Skeletal muscle tissue (tissue), 3 donors: ENCODE measurements at regions not wholly inside any gene's neighbourhood (a gene's known extent, or its start where the extent isn't known, plus 50 kb on each side); places are given as distances from the start of the nearest gene placed in this dataset.

ENCODE experiments used
- H3K27ac ChIP-seq: one replicate; pipeline ENCODE4 v1.7.0; 2013; ENCODE audit warnings: mild to moderate bottlenecking, low read depth, low read length, inconsistent platforms
- H3K27me3 ChIP-seq, 3 donors: one replicate each; pipeline ENCODE4 v1.7.0; 2013; ENCODE audit warnings: low read length in 3 of 3; ENCODE audit not compliant: control insufficient read depth in 3 of 3, insufficient read depth in 3 of 3
- H3K36me3 ChIP-seq, 3 donors: one replicate each; pipeline ENCODE4 v1.7.0; 2013; ENCODE audit warnings: low read length in 3 of 3; ENCODE audit not compliant: control insufficient read depth in 3 of 3, insufficient read depth in 3 of 3
- H3K4me1 ChIP-seq, 3 donors: one replicate each; pipeline ENCODE4 v1.7.0; 2013; ENCODE audit warnings: low read length in 3 of 3, mild to moderate bottlenecking in 3 of 3; ENCODE audit not compliant: control insufficient read depth in 3 of 3, insufficient read depth in 3 of 3
- H3K4me3 ChIP-seq, 3 donors: one replicate each; pipeline ENCODE4 v1.7.0; 2013; ENCODE audit warnings: low read length in 3 of 3
- H3K9ac ChIP-seq, 3 donors: one replicate each; pipeline ENCODE4 v1.7.0; 2013; ENCODE audit warnings: low read length in 3 of 3, mild to moderate bottlenecking in 3 of 3, moderate library complexity in 2 of 3, low read depth in 1 of 3
- H3K9me3 ChIP-seq, 3 donors: one replicate each; pipeline ENCODE4 v1.7.0; 2013; ENCODE audit warnings: low read length in 3 of 3; ENCODE audit not compliant: control insufficient read depth in 3 of 3
- donor health status: Osteomylitis.

DNA sequence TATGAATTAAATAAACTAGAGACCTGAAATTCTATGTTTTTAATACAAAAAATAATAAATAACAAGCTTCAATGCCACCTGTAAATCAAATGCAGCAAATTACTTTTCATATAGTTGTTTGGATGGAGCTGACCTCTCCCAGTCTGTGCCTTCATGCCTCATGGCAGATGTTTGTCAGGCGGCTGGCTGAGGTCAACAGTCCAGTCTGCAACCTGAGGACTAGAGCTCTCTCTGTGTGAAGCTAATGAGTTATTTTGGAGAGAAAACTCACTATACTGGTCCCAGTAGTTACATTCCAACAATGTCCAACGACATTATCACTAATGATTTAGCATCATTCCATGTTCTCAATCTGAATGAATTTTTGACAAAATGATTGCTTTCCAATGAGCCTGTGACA lies 746.2 kb upstream of the POM121L12 start:
- Histone ChIP-seq H3K36me3 (no peaks in the 10 kb centered on the region), H3K27ac (no peak overlapping the region), H3K9ac (no peak overlapping the region), H3K27me3 (no peaks in the 10 kb centered on the region), H3K9me3 (no peaks in the 10 kb centered on the region), H3K4me3 (no peak overlapping the region), H3K4me1 (no peaks in the 10 kb centered on the region)

DNA sequence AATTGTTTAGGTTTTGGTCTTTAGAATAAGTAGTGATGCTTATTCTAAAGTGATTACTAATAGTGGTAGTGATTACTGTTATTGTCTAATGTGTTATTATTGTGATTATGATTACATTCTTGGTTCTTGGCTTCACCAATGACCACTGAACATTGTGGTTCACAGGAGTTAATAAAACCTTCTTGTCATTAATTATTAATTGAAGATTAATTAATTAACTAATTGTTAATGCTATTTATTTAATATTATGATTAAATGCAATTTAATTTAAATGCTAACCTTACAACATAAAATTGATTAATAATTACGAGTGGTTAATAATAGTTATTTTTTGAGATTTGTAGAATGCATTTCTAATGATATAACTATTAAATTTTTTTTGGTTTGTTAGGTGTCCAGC lies 747.7 kb upstream of the POM121L12 start:
- H3K27me3 ChIP-seq = no peaks in the 10 kb centered on the region
- no peak overlapping the region for H3K27ac ChIP-seq
- no peaks in the 10 kb centered on the region for H3K36me3 ChIP-seq
- no peaks in the 10 kb centered on the region for H3K9me3 ChIP-seq
- H3K4me3 ChIP-seq = no peak overlapping the region
- no peak overlapping the region for H3K9ac ChIP-seq
- H3K4me1 ChIP-seq = no peaks in the 10 kb centered on the region

DNA sequence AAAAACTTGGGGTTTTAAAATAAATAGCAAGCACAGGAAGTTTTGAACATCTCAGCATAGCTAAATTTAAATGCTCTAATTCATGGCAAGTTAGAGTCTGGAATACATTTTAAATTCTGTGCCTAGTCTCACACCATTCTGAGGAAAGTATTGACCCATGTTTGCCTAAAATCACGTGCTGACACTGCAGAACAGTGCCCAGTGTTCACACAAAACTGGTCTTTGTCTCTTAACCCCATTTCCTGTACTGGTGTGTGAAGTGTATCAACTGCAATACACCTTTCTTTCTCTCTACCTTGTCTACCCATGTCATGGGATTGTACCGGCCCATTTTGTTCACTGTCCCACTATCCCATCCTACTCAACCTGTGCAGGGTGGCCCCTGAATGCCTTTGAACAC lies 749.7 kb upstream of the POM121L12 start:
- Histone ChIP-seq H3K4me1 (no peaks in the 10 kb centered on the region), H3K36me3 (no peaks in the 10 kb centered on the region), H3K4me3 (no peak overlapping the region), H3K9ac (no peak overlapping the region), H3K9me3 (peaks cover 0 to 2% (median 0%) of the 10 kb centered on the region in 3 donors), H3K27me3 (no peaks in the 10 kb centered on the region), H3K27ac (no peak overlapping the region)

DNA sequence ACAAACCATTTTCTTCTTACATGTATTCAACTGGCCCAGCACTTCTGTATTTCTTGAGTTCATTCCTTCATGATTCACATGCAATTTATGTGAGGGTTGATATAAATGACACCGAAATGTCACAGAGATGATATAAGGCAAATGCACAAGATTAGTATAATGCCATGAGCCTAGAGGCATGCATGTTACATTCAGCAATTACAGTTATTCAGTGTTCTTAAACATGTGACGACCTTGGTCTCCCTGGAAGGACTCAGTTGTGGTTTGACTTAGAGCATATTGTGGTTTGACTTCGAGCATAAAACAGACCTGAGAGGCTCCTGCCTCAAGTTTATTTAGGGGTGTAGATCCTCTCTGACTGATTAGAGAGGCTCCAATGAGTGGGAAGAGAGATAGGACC lies 752.1 kb upstream of the POM121L12 start:
- Histone ChIP-seq H3K4me3 (no peak overlapping the region), H3K27me3 (no peaks in the 10 kb centered on the region), H3K9ac (no peak overlapping the region), H3K36me3 (no peaks in the 10 kb centered on the region), H3K4me1 (no peaks in the 10 kb centered on the region), H3K27ac (no peak overlapping the region), H3K9me3 (peaks cover 0 to 2% (median 0%) of the 10 kb centered on the region in 3 donors)

DNA sequence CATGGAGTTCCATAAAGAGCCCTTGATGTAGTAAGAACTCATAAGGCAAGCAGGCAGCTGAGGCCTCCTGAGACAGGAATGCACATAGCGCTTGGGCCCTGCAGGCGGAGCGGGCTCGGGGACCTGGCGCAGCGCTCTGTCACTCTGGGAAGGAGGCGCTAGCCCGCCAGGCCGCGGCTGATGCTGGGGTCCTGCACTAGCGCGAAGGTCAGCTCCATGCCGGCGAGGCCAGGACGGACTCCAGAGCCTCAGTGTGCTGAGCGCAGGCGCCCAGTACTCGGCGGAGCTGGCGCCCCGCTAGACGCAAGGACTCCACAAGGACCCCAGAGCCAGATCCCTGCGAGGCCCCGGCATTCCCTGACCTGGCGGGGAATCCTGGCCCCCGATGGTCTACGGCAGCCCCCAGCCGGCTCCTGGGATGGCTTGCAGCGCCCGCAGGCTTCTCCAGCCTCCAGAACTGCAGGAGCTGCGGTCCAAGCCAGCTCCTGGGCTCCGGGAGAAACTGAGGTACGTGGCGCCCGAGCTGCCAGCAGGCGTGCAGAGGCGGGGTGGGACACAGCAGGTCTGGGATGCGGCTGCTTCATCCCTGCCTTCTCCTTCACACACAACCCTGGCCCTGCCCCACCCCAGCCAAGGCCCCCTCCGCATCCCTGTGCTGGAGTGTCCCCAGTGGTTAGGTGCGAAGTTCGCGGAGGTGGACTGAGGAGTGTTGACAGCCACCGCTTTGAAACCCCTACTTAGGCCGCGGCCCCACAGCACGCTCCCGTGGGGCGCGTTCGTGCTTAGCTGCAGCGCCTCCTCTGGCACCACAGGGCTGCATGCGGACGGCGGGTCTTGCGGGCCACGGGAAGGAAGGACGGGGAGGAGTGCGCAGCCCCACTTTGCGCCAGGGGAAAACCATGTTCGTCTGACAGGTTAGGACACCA lies 761.5 kb upstream of the POM121L12 start:
- no peaks in the 10 kb centered on the region for H3K36me3 ChIP-seq
- no peak overlapping the region for H3K4me3 ChIP-seq
- peaks cover 0 to 2% (median 0%) of the 10 kb centered on the region in 3 donors for H3K9me3 ChIP-seq
- no peaks in the 10 kb centered on the region for H3K27me3 ChIP-seq
- H3K27ac ChIP-seq = no peak overlapping the region
- H3K9ac ChIP-seq = no peak overlapping the region
- H3K4me1 ChIP-seq = no peaks in the 10 kb centered on the region

DNA sequence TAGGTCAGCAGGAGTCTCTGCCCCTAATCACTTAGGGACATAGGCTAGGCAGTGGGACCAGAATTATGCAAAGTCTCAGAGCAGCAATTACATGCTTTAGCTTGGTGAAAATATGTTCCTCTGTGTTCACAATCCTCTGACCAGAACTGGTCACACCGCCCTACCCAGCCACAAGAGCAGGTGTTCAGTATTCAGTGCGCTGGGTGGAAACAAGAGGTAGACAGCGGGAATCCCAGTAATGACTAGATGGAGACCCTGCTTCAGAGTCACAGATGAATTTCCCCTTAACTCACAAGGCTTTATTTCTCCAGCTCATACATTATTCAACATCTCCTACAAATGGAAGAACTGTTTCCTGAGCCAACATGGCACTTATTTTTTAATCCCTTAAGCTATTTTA lies 763.7 kb upstream of the POM121L12 start:
- H3K27ac ChIP-seq = no peak overlapping the region
- no peaks in the 10 kb centered on the region for H3K4me1 ChIP-seq
- H3K4me3 ChIP-seq = no peak overlapping the region
- H3K9ac ChIP-seq = no peak overlapping the region
- H3K36me3 ChIP-seq = no peaks in the 10 kb centered on the region
- H3K9me3 ChIP-seq = peaks cover 0 to 2% (median 0%) of the 10 kb centered on the region in 3 donors
- no peaks in the 10 kb centered on the region for H3K27me3 ChIP-seq

DNA sequence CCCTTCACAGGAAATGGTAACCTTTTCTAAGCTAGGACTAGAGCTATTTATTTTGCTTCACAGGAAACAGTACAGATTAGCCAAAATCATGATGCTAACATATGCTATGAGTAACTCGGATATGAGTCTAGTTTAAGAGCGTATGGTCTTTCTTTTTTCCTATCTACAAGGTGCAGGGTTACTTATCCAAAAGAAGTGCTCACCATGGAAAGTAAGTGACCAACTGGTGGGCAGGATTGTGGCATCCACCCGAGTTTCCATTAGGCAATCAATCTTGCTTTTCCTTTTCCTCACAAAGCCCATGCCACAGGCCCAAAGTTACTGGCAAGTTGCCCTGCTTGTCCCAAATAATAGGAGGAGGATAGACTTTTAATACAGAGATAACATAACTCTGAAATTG lies 765.1 kb upstream of the POM121L12 start:
- Histone ChIP-seq H3K4me1 (no peaks in the 10 kb centered on the region), H3K27me3 (no peaks in the 10 kb centered on the region), H3K4me3 (no peak overlapping the region), H3K27ac (no peak overlapping the region), H3K36me3 (no peaks in the 10 kb centered on the region), H3K9me3 (peaks cover 0 to 2% (median 0%) of the 10 kb centered on the region in 3 donors), H3K9ac (no peak overlapping the region)

DNA sequence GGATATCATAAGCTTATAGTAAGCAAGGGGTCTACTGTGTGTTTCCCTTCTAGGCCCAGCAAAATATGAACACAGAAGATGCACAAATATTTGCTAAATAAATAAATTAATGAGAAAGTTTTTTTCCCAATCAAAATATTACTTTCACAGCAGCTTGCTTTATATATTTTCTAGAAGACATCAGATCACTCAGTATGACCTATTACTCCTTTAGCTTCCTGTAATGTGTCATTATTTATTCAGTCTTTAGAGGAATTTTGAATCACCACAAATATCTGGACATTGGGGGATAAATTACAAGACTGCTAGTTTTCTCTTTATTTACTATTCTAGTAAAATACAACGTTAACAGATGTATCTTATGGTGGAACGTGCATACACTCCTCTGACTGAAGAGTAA lies 765.8 kb upstream of the POM121L12 start:
- Histone ChIP-seq H3K9ac (no peak overlapping the region), H3K27ac (no peak overlapping the region), H3K36me3 (no peaks in the 10 kb centered on the region), H3K4me3 (no peak overlapping the region), H3K27me3 (no peaks in the 10 kb centered on the region), H3K9me3 (peaks cover 0 to 2% (median 0%) of the 10 kb centered on the region in 3 donors), H3K4me1 (no peaks in the 10 kb centered on the region)

DNA sequence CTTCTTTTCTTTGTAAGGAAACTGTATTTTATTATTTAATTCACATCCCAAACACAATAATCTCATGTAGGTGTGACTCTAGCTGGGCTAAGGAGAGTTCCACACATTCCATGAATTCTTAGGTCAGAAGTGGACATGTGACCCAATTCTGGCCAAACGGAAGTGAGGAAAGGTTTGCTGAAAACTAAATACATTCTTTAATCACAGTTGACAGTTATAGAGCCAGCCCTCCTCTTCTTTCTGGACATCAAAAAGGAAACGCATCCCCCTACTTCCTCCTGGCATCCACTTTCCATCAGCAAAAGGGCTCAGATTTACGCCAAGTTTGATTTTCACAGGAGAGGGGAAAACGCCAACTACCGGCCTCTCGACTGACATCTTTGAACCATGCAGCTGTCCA lies 774.4 kb upstream of the POM121L12 start:
- no peak overlapping the region for H3K4me3 ChIP-seq
- H3K4me1 ChIP-seq = no peaks in the 10 kb centered on the region
- no peak overlapping the region for H3K27ac ChIP-seq
- no peaks in the 10 kb centered on the region for H3K9me3 ChIP-seq
- H3K9ac ChIP-seq = no peak overlapping the region
- H3K27me3 ChIP-seq = no peaks in the 10 kb centered on the region
- no peaks in the 10 kb centered on the region for H3K36me3 ChIP-seq

DNA sequence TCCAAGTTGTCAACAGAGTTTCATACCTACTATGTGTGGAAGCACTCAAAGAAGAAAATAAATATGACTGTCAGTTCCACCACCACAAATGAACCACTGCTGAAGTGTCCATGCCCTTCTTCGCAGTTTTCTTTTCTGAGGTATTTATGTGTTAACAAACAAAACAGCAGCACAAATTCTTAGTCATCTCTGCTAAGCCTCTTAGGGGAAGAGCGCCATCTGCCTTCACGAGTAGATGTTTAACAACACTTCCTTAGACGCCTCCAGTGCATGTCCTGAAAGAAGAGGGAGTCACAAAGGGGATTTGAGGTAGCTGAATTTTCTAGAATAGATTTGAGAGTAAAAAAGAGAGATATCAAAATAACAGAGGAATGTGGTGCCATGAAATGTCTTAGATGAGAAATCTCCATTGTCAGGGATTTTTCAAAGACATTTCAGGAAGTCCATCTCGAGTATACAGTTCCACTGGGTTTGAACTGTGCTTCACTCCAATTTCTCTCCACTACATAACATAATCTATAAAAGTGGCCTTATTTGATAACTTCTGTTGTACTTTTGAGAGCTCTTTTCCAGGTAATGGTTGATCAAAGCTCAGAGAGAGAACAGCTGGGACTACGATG lies 775.3 kb upstream of the POM121L12 start:
- Histone ChIP-seq H3K27me3 (no peaks in the 10 kb centered on the region), H3K36me3 (no peaks in the 10 kb centered on the region), H3K27ac (no peak overlapping the region), H3K4me1 (no peaks in the 10 kb centered on the region), H3K9me3 (no peaks in the 10 kb centered on the region), H3K9ac (no peak overlapping the region), H3K4me3 (no peak overlapping the region)
